Mucosa of rectum (tissue), 2 donors: ENCODE measurements at regions not wholly inside any gene's neighbourhood (a gene's known extent, or its start where the extent isn't known, plus 50 kb on each side); places are given as distances from the start of the nearest gene placed in this dataset.

ENCODE experiments used
- H3K27ac ChIP-seq, 2 donors: one replicate each; pipeline ENCODE4 v1.7.0; 2013; ENCODE audit warnings: inconsistent platforms in 2 of 2, low read depth in 2 of 2, low read length in 2 of 2
- H3K27me3 ChIP-seq, 2 donors: one replicate each; pipeline ENCODE4 v1.7.0; 2013; ENCODE audit warnings: low read length in 2 of 2; ENCODE audit not compliant: control insufficient read depth in 2 of 2, insufficient read depth in 2 of 2
- H3K36me3 ChIP-seq, 2 donors: one replicate each; pipeline ENCODE4 v1.7.0; 2013; ENCODE audit warnings: low read length in 2 of 2; ENCODE audit not compliant: control insufficient read depth in 2 of 2, insufficient read depth in 2 of 2
- H3K4me1 ChIP-seq, 2 donors: one replicate each; pipeline ENCODE4 v1.7.0; 2013; ENCODE audit warnings: low read length in 2 of 2, mild to moderate bottlenecking in 1 of 2; ENCODE audit not compliant: control insufficient read depth in 2 of 2, insufficient read depth in 2 of 2
- H3K4me3 ChIP-seq, 2 donors: one replicate each; pipeline ENCODE4 v1.7.0; 2013; ENCODE audit warnings: low read length in 2 of 2
- H3K9ac ChIP-seq, 2 donors: one replicate each; pipeline ENCODE4 v1.7.0; 2013; ENCODE audit warnings: low read length in 2 of 2, low read depth in 1 of 2, mild to moderate bottlenecking in 1 of 2
- H3K9me3 ChIP-seq, 2 donors: one replicate each; pipeline ENCODE4 v1.7.0; 2013; ENCODE audit warnings: low read length in 2 of 2; ENCODE audit not compliant: control insufficient read depth in 2 of 2
- donor health status: healthy.
- donor health status: Normal muscosa, but diverticular disease.

- Histone ChIP-seq H3K9me3 (no peaks in the 10 kb centered on the region), H3K9ac (no peak overlapping the region), H3K27ac (no peak overlapping the region), H3K36me3 (no peaks in the 10 kb centered on the region), H3K4me3 (no peak overlapping the region), H3K27me3 (no peaks in the 10 kb centered on the region), H3K4me1 (peaks cover 0 to 2% of the 10 kb centered on the region in 2 donors)
Measured at GRCh38 chr14:22382955-22383354, 206.1 kb downstream of the DAD1 start.

DNA sequence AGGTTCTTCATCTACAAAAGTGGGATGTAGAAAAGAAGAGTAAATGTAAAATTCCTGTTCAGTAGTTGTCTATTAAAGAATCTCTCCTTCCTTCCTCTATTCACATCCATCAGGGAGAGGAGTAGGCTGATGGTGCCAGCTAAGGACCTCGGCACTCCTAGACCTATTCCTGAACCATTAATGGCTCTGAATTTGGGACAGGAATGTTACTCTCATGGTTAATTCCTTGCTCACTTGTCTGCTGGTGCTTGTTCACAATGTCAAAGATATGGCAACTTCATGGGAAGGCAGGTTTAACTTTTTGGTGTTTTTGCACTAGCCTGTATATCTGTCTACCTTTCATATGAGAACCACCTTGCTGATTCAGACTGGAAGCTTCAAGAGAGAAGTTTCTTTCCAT lies 206.6 kb downstream of the DAD1 start:
- Histone ChIP-seq H3K27me3 (no peaks in the 10 kb centered on the region), H3K4me1 (no peaks in the 10 kb centered on the region), H3K4me3 (no peak overlapping the region), H3K36me3 (no peaks in the 10 kb centered on the region), H3K9ac (no peak overlapping the region), H3K9me3 (no peaks in the 10 kb centered on the region), H3K27ac (no peak overlapping the region)

DNA sequence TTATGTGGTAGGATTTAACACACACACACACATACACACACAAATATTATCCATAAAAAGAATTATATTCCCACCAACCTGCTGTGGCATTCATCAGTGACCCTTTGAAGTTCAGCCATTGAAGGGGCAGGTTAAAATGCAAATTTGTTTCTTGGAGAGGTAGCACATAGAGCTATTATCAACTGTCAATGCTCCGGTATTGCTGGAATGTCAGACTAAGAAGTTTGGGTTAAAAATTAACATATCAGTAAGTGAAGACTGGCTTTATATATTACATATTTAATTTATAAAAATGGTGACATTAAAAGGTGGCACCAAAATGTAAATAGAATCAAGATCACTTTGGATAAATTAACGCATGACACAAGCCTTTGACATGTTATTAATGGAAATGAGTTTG lies 207.3 kb downstream of the DAD1 start:
- Histone ChIP-seq H3K4me1 (no peaks in the 10 kb centered on the region), H3K9me3 (no peaks in the 10 kb centered on the region), H3K27me3 (no peaks in the 10 kb centered on the region), H3K4me3 (no peak overlapping the region), H3K27ac (no peak overlapping the region), H3K36me3 (no peaks in the 10 kb centered on the region), H3K9ac (no peak overlapping the region)

DNA sequence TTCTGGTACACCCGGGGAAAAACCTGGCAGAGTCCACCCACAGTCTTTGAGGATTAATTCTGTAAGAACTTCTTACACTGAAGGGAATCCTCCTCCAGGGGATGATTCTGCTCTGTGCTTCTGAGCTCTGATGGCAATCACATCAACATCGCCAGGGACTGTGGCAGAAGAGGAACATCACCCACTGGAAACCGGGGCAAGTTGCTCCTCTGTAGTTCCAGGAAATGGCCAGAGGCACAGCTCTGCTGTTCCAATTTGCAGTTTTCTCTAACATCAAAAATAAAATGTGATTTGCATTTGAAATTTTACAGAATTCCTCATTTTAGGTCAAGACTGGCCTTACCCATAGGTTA lies 207.6 kb downstream of the DAD1 start:
- Histone ChIP-seq H3K27ac (no peak overlapping the region), H3K4me3 (no peak overlapping the region), H3K4me1 (no peaks in the 10 kb centered on the region), H3K27me3 (no peaks in the 10 kb centered on the region), H3K36me3 (no peaks in the 10 kb centered on the region), H3K9me3 (no peaks in the 10 kb centered on the region), H3K9ac (no peak overlapping the region)

DNA sequence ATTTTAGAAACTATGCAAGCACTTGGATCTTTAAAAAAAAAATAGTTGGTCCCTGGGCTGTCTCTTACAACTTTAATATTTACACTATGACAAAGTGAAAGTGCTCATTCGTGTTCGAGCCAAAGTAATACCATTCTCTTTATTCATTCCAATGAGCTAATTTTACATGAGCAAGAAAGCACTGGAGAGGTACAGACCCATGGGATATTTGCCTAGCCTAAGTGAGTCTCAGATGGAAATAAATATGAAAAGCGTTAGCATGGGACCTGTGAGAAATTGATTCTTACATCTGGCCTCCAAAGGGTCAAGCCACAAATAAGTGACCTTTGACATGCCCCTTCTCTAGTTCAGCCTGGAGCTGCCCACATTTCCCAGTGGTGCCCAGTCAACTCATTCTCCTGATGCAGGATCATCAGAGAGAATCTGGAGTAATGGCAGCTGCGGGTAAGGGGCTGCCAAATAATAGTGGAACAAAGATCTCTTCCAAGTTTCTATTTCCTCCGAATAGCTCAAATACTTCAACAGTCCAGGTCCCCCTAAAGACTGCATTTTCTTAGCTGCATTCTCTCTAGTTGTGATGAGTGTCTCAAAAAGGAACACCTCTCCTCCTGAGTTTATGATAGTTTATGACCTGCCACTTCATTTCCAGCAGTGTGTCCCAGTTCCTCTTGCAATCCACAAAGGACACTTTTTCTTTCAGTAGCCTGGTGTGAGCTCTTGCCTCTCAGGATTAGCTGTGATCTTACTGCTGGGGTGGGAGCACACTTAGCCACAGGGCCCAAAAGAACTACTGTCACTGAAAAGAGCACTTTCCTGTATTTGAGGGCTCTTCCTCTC lies 208.2 kb downstream of the DAD1 start:
- Histone ChIP-seq H3K27ac (no peak overlapping the region), H3K9ac (no peak overlapping the region), H3K9me3 (no peaks in the 10 kb centered on the region), H3K4me3 (no peak overlapping the region), H3K4me1 (no peaks in the 10 kb centered on the region), H3K27me3 (no peaks in the 10 kb centered on the region), H3K36me3 (no peaks in the 10 kb centered on the region)

DNA sequence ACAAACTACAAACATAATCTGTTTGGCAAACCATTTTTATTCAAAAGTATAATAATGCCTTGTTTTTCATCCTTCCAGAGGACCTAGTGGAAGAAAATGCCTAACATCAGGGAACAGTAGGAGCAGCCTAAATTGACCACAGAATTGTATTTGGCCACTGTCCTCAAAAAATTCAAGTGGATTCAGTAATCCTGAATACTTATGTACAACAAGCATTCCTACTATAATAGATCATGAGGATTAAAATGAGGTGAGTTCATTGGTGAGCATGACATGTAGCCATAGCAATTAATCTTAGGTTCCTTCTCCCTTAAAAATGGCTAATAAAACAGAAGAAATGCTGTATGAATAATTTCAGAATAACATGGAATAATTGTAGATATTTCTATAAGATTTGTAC lies 209.3 kb downstream of the DAD1 start:
- Histone ChIP-seq H3K9me3 (no peaks in the 10 kb centered on the region), H3K4me3 (no peak overlapping the region), H3K27me3 (no peaks in the 10 kb centered on the region), H3K9ac (no peak overlapping the region), H3K27ac (no peak overlapping the region), H3K36me3 (no peaks in the 10 kb centered on the region), H3K4me1 (no peaks in the 10 kb centered on the region)

DNA sequence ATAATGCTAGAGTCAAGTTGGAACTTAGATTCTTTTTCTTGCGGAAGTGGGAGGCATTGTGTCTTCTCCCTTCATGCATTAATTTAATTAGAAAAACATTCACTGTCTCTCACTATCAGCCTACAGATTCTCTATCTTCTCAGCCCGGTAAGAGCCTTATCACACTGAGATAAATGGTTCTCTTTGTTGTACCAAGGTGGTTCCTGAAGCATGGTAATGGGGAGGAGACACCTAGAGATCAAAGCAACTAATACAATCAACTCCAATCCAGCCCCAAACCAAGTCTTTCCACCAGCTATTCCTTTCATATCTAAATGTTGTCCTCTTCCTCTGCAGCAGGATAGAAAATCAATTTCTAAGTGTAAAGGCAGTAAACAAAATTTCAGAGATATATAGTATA lies 210.8 kb downstream of the DAD1 start:
- Histone ChIP-seq H3K27me3 (no peaks in the 10 kb centered on the region), H3K27ac (no peak overlapping the region), H3K4me3 (no peak overlapping the region), H3K36me3 (no peaks in the 10 kb centered on the region), H3K4me1 (no peaks in the 10 kb centered on the region), H3K9me3 (no peaks in the 10 kb centered on the region), H3K9ac (no peak overlapping the region)

GRCh38 chr14:22375321-22375930 lies 213.6 kb downstream of the DAD1 start:
- Histone ChIP-seq H3K27me3 (no peaks in the 10 kb centered on the region), H3K9me3 (no peaks in the 10 kb centered on the region), H3K4me3 (no peak overlapping the region), H3K36me3 (no peaks in the 10 kb centered on the region), H3K9ac (no peak overlapping the region), H3K27ac (no peak overlapping the region), H3K4me1 (no peaks in the 10 kb centered on the region)

DNA sequence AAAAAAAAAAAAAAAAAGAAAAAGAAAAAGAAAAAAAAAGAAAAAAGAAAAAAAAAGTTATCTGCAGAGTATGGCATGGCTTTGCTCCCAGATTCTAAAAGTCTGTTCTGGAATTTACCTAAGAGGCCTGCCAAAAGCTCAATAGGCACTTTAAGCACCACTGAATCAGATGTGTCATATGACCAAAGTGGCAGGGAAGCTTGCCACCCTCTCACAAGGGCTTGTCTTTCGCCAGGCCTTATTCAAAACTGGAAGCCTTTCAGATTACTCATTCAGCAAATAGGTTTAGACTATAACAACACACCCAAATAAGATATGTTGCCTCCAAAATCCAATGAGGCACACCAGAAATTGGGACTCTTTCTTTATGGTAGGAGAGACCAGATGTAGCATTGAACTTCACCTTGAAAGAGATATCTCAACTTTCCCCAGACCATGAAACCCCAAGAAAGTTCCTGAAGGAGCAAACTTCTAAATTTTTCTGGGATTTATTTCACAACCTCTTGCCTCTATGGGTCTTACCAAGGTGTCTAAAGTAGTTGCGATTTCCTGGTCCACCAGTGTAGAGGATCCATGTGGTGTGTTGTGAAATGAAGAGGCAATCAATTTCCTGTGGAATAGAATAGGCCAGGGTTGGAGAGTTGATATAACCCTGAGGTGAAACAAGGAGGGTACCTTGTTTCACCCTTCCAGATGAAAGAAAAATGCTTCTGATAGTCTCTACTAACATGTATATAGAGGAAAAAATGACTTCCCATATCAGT lies 218.8 kb downstream of the DAD1 start:
- Histone ChIP-seq H3K4me3 (no peak overlapping the region), H3K9ac (no peak overlapping the region), H3K4me1 (no peaks in the 10 kb centered on the region), H3K9me3 (no peaks in the 10 kb centered on the region), H3K27me3 (no peaks in the 10 kb centered on the region), H3K36me3 (no peaks in the 10 kb centered on the region), H3K27ac (no peak overlapping the region)

DNA sequence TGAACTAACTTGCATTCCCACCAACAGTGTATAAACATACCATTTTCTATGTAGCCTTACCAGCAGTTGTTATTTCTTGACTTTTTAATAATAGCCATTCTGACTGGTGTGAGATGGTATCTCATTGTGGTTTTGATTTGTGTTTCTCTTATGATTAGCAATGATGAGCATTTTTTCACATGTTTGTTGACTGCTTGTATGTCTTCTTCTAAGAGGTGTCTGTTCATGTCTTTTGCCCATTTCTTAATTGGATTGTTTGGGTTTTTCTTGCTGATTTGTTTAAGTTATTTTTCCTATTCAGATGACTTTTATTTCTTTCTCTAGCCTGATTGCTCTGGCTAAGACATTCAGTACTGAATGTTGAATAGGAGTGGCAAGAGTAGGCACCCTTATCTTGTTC lies 230.3 kb downstream of the DAD1 start:
- no peak overlapping the region for H3K4me3 ChIP-seq
- H3K4me1 ChIP-seq = no peaks in the 10 kb centered on the region
- H3K27ac ChIP-seq = no peak overlapping the region
- no peak overlapping the region for H3K9ac ChIP-seq
- no peaks in the 10 kb centered on the region for H3K36me3 ChIP-seq
- no peaks in the 10 kb centered on the region for H3K9me3 ChIP-seq
- H3K27me3 ChIP-seq = no peaks in the 10 kb centered on the region
